ENCODE measurements at regions not wholly inside any gene's neighbourhood (a gene's known extent, or its start where the extent isn't known, plus 50 kb on each side); places are given as distances from the start of the nearest gene placed in this dataset.
"Not testable (repeated sequence)": the region's sequence is repeated elsewhere in the genome, so short reads cannot be mapped to it uniquely, and the experiment has no call there.

DNA sequence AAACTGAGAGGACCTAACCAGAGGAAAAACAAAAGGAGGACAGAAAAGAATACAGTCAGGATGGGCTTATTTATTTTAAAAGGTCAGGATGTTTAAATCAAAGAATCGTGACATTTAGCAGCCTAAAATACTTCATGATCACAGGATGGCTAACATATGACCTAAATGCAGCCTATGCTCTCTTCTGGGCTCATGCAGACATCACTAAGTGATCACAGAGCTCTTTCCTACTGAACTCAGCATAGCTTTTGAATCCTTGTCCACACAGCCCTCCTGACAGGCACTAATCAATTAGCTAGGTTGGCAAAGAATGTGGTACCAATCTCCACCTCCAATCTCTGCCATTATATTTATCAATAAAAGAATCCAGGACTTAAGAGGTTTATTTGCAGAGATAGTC lies 60.1 kb upstream of the PHF21A start:
- Histone ChIP-seq H3K4me3 (ENCODE audit: low read depth in 1 of 2, low read length in 2 of 2) (no peak overlapping the region), H3K9me3 (ENCODE audit: control insufficient read depth in 1 of 2, low read length in 2 of 2) (peaks cover 0 to 3% of the 10 kb centered on the region in 2 donors), H3K4me1 (ENCODE audit: control insufficient read depth in 1 of 2, insufficient read depth in 2 of 2, low read length in 2 of 2) (no peaks in the 10 kb centered on the region), H3K27me3 (ENCODE audit: low read depth, low read length) (no peaks in the 10 kb centered on the region), H3K36me3 (ENCODE audit: control insufficient read depth in 1 of 2, insufficient read depth in 2 of 2, low read length in 2 of 2) (no peaks in the 10 kb centered on the region), H3K27ac (ENCODE audit: low read length) (no peak overlapping the region)

DNA sequence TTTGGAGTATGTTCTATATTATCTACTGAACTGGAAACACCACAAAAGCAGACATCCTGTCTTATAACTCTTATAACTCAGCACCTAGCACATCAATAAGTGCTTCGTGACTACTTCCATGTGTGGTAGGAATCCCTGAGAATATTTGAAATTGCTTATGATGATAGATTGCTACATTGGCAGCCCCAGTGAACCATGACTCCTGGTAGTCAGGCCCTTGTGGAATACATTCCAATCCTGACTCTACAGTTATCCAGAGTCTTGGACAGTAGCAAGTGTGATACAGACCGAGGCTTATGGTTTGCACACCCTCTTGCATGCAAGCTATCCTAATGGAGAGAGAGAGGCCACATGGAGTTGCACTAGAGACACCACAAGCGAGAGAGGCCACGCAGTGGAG lies 59.5 kb upstream of the PHF21A start:
- Histone ChIP-seq H3K27ac (ENCODE audit: low read length) (no peak overlapping the region), H3K36me3 (ENCODE audit: control insufficient read depth in 1 of 2, insufficient read depth in 2 of 2, low read length in 2 of 2) (no peaks in the 10 kb centered on the region), H3K9me3 (ENCODE audit: control insufficient read depth in 1 of 2, low read length in 2 of 2) (peaks cover 0 to 3% of the 10 kb centered on the region in 2 donors), H3K4me1 (ENCODE audit: control insufficient read depth in 1 of 2, insufficient read depth in 2 of 2, low read length in 2 of 2) (no peaks in the 10 kb centered on the region), H3K27me3 (ENCODE audit: low read depth, low read length) (no peaks in the 10 kb centered on the region), H3K4me3 (ENCODE audit: low read depth in 1 of 2, low read length in 2 of 2) (no peak overlapping the region)

DNA sequence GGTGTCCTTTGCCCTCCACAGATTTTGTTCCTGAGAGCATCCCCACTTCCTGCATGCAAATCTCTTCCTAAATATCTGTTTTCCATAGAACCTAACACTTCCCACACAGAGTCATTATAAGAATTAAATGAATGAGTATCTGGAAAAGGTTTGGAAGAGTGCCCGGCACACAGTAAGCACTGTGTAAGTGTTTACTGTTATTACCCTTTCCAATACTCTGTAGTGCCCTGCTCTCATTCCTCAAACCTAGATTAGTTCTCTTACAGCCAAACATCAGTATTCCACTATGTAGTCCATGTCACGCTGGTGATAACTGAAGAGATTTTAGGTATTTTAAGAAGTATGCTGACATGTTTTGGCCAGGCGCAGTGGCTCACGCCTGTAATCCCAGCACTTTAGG lies 57.3 kb upstream of the PHF21A start:
- Histone ChIP-seq H3K9me3 (ENCODE audit: control insufficient read depth in 1 of 2, low read length in 2 of 2) (peaks cover 0 to 3% of the 10 kb centered on the region in 2 donors), H3K27me3 (ENCODE audit: low read depth, low read length) (no peaks in the 10 kb centered on the region), H3K36me3 (ENCODE audit: control insufficient read depth in 1 of 2, insufficient read depth in 2 of 2, low read length in 2 of 2) (no peaks in the 10 kb centered on the region), H3K4me3 (ENCODE audit: low read depth in 1 of 2, low read length in 2 of 2) (no peak overlapping the region), H3K27ac (ENCODE audit: low read length) (no peak overlapping the region), H3K4me1 (ENCODE audit: control insufficient read depth in 1 of 2, insufficient read depth in 2 of 2, low read length in 2 of 2) (no peaks in the 10 kb centered on the region)

DNA sequence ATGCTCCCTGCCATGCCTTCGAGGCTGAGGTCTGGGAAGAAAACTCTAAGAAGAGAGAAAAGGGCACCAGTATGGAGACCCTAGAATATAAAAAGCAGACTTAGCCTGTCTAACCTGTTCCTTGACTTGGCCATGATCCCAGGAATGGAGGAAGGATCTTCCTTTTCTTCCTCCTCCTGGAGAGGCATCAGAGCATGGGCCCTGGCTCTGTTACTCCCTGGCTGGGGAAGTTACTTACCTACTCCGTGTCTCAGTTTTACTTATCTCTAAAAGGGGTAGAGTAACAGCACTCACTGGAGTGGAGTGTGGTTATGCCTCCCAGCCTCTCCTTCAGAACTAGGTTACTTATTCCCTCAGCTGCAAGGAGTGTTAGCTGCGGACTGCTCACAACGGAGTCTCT lies 55.2 kb upstream of the PHF21A start:
- no peaks in the 10 kb centered on the region for H3K4me1 ChIP-seq (ENCODE audit: control insufficient read depth in 1 of 2, insufficient read depth in 2 of 2, low read length in 2 of 2)
- H3K4me3 ChIP-seq (ENCODE audit: low read depth in 1 of 2, low read length in 2 of 2): no peak overlapping the region
- no peak overlapping the region for H3K27ac ChIP-seq (ENCODE audit: low read length)
- H3K27me3 ChIP-seq (ENCODE audit: low read depth, low read length): no peaks in the 10 kb centered on the region
- H3K36me3 ChIP-seq (ENCODE audit: control insufficient read depth in 1 of 2, insufficient read depth in 2 of 2, low read length in 2 of 2): no peaks in the 10 kb centered on the region
- H3K9me3 ChIP-seq (ENCODE audit: control insufficient read depth in 1 of 2, low read length in 2 of 2): no peaks in the 10 kb centered on the region

DNA sequence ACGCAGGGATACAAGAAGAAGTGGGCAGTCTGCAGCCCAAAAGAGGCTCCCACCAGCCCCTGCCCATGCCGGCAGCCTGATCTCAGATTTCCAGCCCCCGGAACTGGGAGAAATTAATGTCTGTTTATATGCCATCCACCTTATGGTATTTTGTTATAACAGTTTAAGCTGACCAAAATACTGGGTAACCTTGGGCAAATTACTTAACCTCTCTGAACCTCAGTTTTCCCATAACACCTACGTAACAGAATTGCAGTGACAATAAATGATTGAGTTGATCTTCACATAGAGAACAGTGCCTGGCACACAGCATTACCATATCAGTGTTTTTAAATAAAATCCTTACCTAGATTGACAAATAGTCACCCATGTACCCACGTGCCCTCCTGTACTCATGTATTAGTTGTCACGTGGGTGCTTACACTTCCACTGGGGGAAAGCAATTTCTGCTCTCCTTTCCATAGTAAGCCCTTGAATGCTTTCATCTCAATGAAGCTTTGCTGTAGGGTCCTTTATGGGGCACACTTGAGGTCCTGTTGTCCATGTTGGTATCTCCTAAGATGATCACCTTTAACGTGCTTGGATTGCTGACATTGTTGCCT lies 54.2 kb upstream of the PHF21A start:
- H3K27me3 ChIP-seq (ENCODE audit: low read depth, low read length): no peaks in the 10 kb centered on the region
- H3K27ac ChIP-seq (ENCODE audit: low read length): no peak overlapping the region

DNA sequence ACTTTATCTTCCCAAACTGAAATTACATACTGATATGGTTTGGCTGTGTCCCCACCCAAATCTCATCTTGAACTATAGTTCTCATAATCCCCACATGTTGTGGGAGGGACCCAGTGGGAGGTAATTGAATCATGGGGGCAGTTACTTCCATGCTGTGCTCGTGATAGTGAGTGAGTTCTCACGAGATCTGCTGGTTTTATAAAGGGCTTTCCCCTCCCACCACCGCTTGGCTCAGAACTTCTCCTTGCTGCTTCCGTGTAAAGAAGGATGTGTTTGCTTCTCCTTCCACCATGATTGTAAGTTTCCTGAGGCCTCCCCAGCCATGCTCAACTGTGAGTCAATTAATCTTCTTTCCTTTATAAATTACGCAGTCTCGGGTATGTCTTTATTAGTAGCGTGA lies 50.4 kb upstream of the PHF21A start:
- not testable (repeated sequence) for H3K36me3 ChIP-seq (ENCODE audit: control insufficient read depth in 1 of 2, insufficient read depth in 2 of 2, low read length in 2 of 2); H3K27ac ChIP-seq (ENCODE audit: low read length); H3K4me3 ChIP-seq (ENCODE audit: low read depth in 1 of 2, low read length in 2 of 2); H3K9me3 ChIP-seq (ENCODE audit: control insufficient read depth in 1 of 2, low read length in 2 of 2); H3K4me1 ChIP-seq (ENCODE audit: control insufficient read depth in 1 of 2, insufficient read depth in 2 of 2, low read length in 2 of 2); H3K27me3 ChIP-seq (ENCODE audit: low read depth, low read length)

More for the DNA sequence above, 54.2 kb upstream of the PHF21A start:
- no peaks in the 10 kb centered on the region for H3K9me3 ChIP-seq (ENCODE audit: control insufficient read depth in 1 of 2, low read length in 2 of 2)
- no peaks in the 10 kb centered on the region for H3K36me3 ChIP-seq (ENCODE audit: control insufficient read depth in 1 of 2, insufficient read depth in 2 of 2, low read length in 2 of 2)
- no peaks in the 10 kb centered on the region for H3K4me1 ChIP-seq (ENCODE audit: control insufficient read depth in 1 of 2, insufficient read depth in 2 of 2, low read length in 2 of 2)
- no peak overlapping the region for H3K4me3 ChIP-seq (ENCODE audit: low read depth in 1 of 2, low read length in 2 of 2)
